Astrocyte (in vitro differentiated cells and primary cell): ENCODE measurements at regions not wholly inside any gene's neighbourhood (a gene's known extent, or its start where the extent isn't known, plus 50 kb on each side); places are given as distances from the start of the nearest gene placed in this dataset.

Experiments
- EZH2 ChIP-seq: IDR thresholded peaks from 2 replicates; pipeline ENCODE4 v1.6.1; 2012; ENCODE audit warnings: mild to moderate bottlenecking, low read length, inconsistent platforms; ENCODE audit not compliant: insufficient read depth
- TF ChIP-seq, protein P1 (sequence below): IDR thresholded peaks from 2 replicates; pipeline ENCODE4 v1.5.1; 2011; ENCODE audit warnings: low read depth, mild to moderate bottlenecking, inconsistent platforms, low read length, moderate library complexity; ENCODE audit not compliant: insufficient read depth

DNA sequence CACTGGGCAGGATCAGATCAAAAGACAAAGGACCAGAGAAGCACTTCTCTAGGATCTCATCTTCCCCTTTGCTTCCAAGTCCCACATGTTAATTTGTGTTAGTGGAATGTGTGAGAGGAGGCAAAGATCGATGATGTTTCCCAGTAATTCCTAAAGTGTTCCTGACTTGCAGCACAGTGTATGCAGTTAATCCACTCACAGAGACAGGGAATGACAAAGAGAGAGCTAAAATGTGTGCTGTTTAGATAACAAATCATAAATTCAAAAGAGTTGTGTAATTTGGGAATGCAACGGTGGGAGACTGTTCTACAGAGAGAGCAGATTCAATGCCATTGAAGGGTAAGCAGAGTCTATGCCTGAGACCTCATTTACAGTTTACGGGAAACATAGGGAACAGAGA lies 132.0 kb upstream of the SVIL start:
- TF ChIP-seq, protein P1, sequence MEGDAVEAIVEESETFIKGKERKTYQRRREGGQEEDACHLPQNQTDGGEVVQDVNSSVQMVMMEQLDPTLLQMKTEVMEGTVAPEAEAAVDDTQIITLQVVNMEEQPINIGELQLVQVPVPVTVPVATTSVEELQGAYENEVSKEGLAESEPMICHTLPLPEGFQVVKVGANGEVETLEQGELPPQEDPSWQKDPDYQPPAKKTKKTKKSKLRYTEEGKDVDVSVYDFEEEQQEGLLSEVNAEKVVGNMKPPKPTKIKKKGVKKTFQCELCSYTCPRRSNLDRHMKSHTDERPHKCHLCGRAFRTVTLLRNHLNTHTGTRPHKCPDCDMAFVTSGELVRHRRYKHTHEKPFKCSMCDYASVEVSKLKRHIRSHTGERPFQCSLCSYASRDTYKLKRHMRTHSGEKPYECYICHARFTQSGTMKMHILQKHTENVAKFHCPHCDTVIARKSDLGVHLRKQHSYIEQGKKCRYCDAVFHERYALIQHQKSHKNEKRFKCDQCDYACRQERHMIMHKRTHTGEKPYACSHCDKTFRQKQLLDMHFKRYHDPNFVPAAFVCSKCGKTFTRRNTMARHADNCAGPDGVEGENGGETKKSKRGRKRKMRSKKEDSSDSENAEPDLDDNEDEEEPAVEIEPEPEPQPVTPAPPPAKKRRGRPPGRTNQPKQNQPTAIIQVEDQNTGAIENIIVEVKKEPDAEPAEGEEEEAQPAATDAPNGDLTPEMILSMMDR = no peak
- no peak for TF ChIP-seq EZH2
